CD14-positive monocyte (primary cell): ENCODE measurements at regions not wholly inside any gene's neighbourhood (a gene's known extent, or its start where the extent isn't known, plus 50 kb on each side); places are given as distances from the start of the nearest gene placed in this dataset.
"Not testable (repeated sequence)": the region's sequence is repeated elsewhere in the genome, so short reads cannot be mapped to it uniquely, and the experiment has no call there.

Experiments used
- DNase-seq, 3 donors: peaks; one replicate each; pipeline ENCODE4 v3.0.0-alpha.2; 2011 to 2022
- H2AFZ ChIP-seq: 2 replicates; pipeline ENCODE4 v1.6.0; 2012; ENCODE audit warnings: mild to moderate bottlenecking, low read depth, low read length, inconsistent platforms; ENCODE audit not compliant: insufficient read depth, poor library complexity, severe bottlenecking
- H3K27ac ChIP-seq, 2 donors: 1 replicate in 1 of 2; 2 replicates in 1 of 2; pipeline ENCODE4 v1.5.1; 2012 to 2013; ENCODE audit warnings: low read length in 2 of 2, control low read depth in 1 of 2, inconsistent platforms in 1 of 2, low read depth in 1 of 2, mild to moderate bottlenecking in 1 of 2
- H3K27me3 ChIP-seq, 2 donors: one replicate each; pipeline versions ENCODE4 v1.6.0 to v1.6.1; 2011 to 2013; ENCODE audit warnings: low read length in 2 of 2; ENCODE audit not compliant: control insufficient read depth in 2 of 2, insufficient read depth in 2 of 2
- H3K36me3 ChIP-seq, 2 donors: replicated peaks in 1 of 2; 1 replicate in 1 of 2; 2 replicates in 1 of 2; pipeline versions ENCODE4 v1.5.1 to v1.6.1; 2012 to 2013; ENCODE audit warnings: low read length in 2 of 2, control low read depth in 1 of 2, inconsistent platforms in 1 of 2, mild to moderate bottlenecking in 1 of 2; ENCODE audit not compliant: insufficient read depth in 2 of 2, control insufficient read depth in 1 of 2
- H3K4me1 ChIP-seq, 2 donors: 1 replicate in 1 of 2; 2 replicates in 1 of 2; pipeline versions ENCODE4 v1.5.1 to v1.6.1; 2012 to 2013; ENCODE audit warnings: low read length in 2 of 2, control low read depth in 1 of 2, inconsistent platforms in 1 of 2, mild to moderate bottlenecking in 1 of 2, moderate library complexity in 1 of 2; ENCODE audit not compliant: insufficient read depth in 2 of 2, control insufficient read depth in 1 of 2
- H3K4me2 ChIP-seq: replicated peaks from 2 replicates; pipeline ENCODE3; 2012; ENCODE audit warnings: low read length, moderate library complexity, mild to moderate bottlenecking; ENCODE audit not compliant: poor library complexity, severe bottlenecking; ENCODE audit errors: extremely low read depth
- H3K4me3 ChIP-seq, 3 experiments: fragments of 200-600 bp in 1 of 3; sonication (generic) in 1 of 3; replicated peaks in 1 of 3; 1 replicate in 2 of 3; 2 replicates in 1 of 3; pipeline ENCODE4 v1.5.1; 2011 to 2013; ENCODE audit warnings: low read length in 3 of 3, mild to moderate bottlenecking in 3 of 3, control low read depth in 2 of 3, low read depth in 2 of 3, inconsistent platforms in 1 of 3, moderate library complexity in 1 of 3
- H3K79me2 ChIP-seq: 2 replicates; pipeline ENCODE4 v1.6.0; 2012; ENCODE audit warnings: mild to moderate bottlenecking, control low read depth, inconsistent platforms, low read length, moderate library complexity; ENCODE audit not compliant: insufficient read depth
- H3K9ac ChIP-seq: 2 replicates; pipeline ENCODE4 v1.6.0; 2017; ENCODE audit warnings: low read length, mild to moderate bottlenecking; ENCODE audit not compliant: insufficient read depth, poor library complexity, severe bottlenecking
- H3K9me3 ChIP-seq, 2 donors: replicated peaks in 1 of 2; 1 replicate in 1 of 2; 2 replicates in 1 of 2; pipeline versions ENCODE4 v1.5.1 to v1.6.1; 2012 to 2013; ENCODE audit warnings: low read length in 2 of 2, control low read depth in 1 of 2; ENCODE audit not compliant: control insufficient read depth in 1 of 2, insufficient read depth in 1 of 2
- H4K20me1 ChIP-seq: 2 replicates; pipeline ENCODE4 v1.6.0; 2012; ENCODE audit warnings: mild to moderate bottlenecking, low read length, control low read depth, moderate library complexity; ENCODE audit not compliant: insufficient read depth
- H3K27ac Mint-ChIP-seq, 7 donors: one replicate each; pipeline ENCODE4 v1.8.0; 2020; ENCODE audit warnings: mild to moderate bottlenecking in 7 of 7, mixed read lengths in 7 of 7, moderate library complexity in 6 of 7, inconsistent platforms in 2 of 7
- H3K27me3 Mint-ChIP-seq, 3 donors: one replicate each; pipeline ENCODE4 v1.8.0; 2021 to 2022; ENCODE audit warnings: low read depth in 3 of 3, mild to moderate bottlenecking in 3 of 3, mixed read lengths in 3 of 3, moderate library complexity in 3 of 3, inconsistent platforms in 1 of 3
- H3K36me3 Mint-ChIP-seq, 2 donors: one replicate each; pipeline ENCODE4 v1.8.0; 2020; ENCODE audit warnings: mixed read lengths in 2 of 2, inconsistent platforms in 1 of 2, mild to moderate bottlenecking in 1 of 2
- H3K4me1 Mint-ChIP-seq: one replicate; pipeline ENCODE4 v1.8.0; 2020; ENCODE audit warnings: mild to moderate bottlenecking, mixed read lengths
- H3K4me3 Mint-ChIP-seq, 2 donors: one replicate each; pipeline ENCODE4 v1.8.0; 2020; ENCODE audit warnings: mild to moderate bottlenecking in 2 of 2, mixed read lengths in 2 of 2, moderate library complexity in 1 of 2
- H3K9me3 Mint-ChIP-seq, 7 donors: one replicate each; pipeline ENCODE4 v1.8.0; 2020 to 2022; ENCODE audit warnings: mixed read lengths in 7 of 7, mild to moderate bottlenecking in 6 of 7, moderate library complexity in 6 of 7, inconsistent platforms in 2 of 7
- CTCF ChIP-seq: fragments of 200-600 bp; IDR thresholded peaks from one replicate; pipeline ENCODE4 v1.8.0; 2022; ENCODE audit warnings: antibody characterized with exemption, mild to moderate bottlenecking
- WGBS: methylation state at CpG from one replicate; pipeline ENCODE4 v1.1.5; 2013; ENCODE audit warnings: missing lambda C conversion rate; ENCODE audit not compliant: insufficient coverage; 5-methylcytosine and 5-hydroxymethylcytosine counted together
- intact Hi-C, 2 donors: fragments of 100-400 bp; cut with micrococcal nuclease; formaldehyde crosslinking; loops; one replicate each; pipeline versions ENCODE4 v1.15.0 to v1.15.1; 2023

GRCh38 chr2:95674186-95674585, 82.4 kb downstream of the TRIM43 start:
- 93% methylated on average over 3 of the region's 5 CpGs for WGBS
- no peaks in the 10 kb centered on the region for H3K27me3 ChIP-seq
- H3K4me2 ChIP-seq: no peak overlapping the region
- Mint-ChIP-seq H3K27me3 (peaks cover 3 to 8% (median 4%) of the 10 kb centered on the region in 3 donors), H3K9me3 (no peaks in the 10 kb centered on the region), H3K4me3 (no peak overlapping the region), H3K4me1 (peaks cover 7% of the 10 kb centered on the region), H3K27ac (no peak overlapping the region), H3K36me3 (no peaks in the 10 kb centered on the region)
- no peak overlapping the region for H3K27ac ChIP-seq
- intact Hi-C loops: no loop called here
- H3K36me3 ChIP-seq: no peaks in the 10 kb centered on the region
- TF ChIP-seq CTCF: no peak
- no peaks in the 10 kb centered on the region for H4K20me1 ChIP-seq
- H3K4me1 ChIP-seq: no peaks in the 10 kb centered on the region
- no peak overlapping the region for H2AFZ ChIP-seq
- H3K79me2 ChIP-seq: no peaks in the 10 kb centered on the region
- DNase-seq: no peak
- H3K9me3 ChIP-seq: no peaks in the 10 kb centered on the region
- no peak overlapping the region for H3K4me3 ChIP-seq
- H3K9ac ChIP-seq: no peak overlapping the region

GRCh38 chr2:95676573-95676972, 84.8 kb downstream of the TRIM43 start:
- H3K27ac Mint-ChIP-seq, H2AFZ ChIP-seq, H3K79me2 ChIP-seq, H3K36me3 Mint-ChIP-seq, H3K9me3 Mint-ChIP-seq, H3K27ac ChIP-seq, H3K4me2 ChIP-seq, DNase-seq, H3K36me3 ChIP-seq, intact Hi-C loops, H3K9ac ChIP-seq, H3K4me3 Mint-ChIP-seq, H3K4me1 ChIP-seq, H3K4me3 ChIP-seq, H3K9me3 ChIP-seq, H3K27me3 ChIP-seq, H4K20me1 ChIP-seq, H3K4me1 Mint-ChIP-seq: not testable (repeated sequence)
- peaks cover 3 to 11% (median 8%) of the 10 kb centered on the region in 3 donors for H3K27me3 Mint-ChIP-seq
- WGBS: no CpG with 5 or more reads among the region's 1 CpG
